ENCODE measurements at regions not wholly inside any gene's neighbourhood (a gene's known extent, or its start where the extent isn't known, plus 50 kb on each side); places are given as distances from the start of the nearest gene placed in this dataset.
"Not testable (repeated sequence)": the region's sequence is repeated elsewhere in the genome, so short reads cannot be mapped to it uniquely, and the experiment has no call there.

DNA sequence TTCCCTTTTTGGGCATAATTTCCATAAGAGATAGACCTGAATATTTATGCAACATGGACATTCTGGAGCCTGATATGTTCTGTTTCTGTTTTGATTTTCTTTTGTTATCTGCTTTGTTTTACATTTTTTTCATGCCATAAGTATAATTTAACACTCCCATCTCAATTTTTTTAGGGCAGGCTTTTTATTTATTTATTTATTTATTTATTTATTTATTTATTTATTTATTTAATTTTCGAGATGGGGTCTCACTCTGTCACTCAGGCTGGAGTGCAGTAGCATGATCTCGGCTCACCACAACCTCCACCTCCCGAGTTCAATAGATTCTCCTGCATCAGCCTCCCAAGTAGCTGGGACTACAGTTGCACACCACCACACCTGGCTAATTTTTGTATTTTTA, 427.6 kb downstream of the ZNF804A start:
- H2AK5ac ChIP-seq (ENCODE audit: low read length); H3K79me2 ChIP-seq (ENCODE audit: control insufficient read depth, insufficient read depth, low read length, poor library complexity); H4K8ac ChIP-seq (ENCODE audit: low read depth, low read length); H3K4me2 ChIP-seq (ENCODE audit: low read length); H3K27ac ChIP-seq (ENCODE audit: low read depth, low read length); H3K23ac ChIP-seq (ENCODE audit: low read length); H4K12ac ChIP-seq (ENCODE audit: low read depth, low read length); H3K4ac ChIP-seq (ENCODE audit: low read depth, low read length); H3K14ac ChIP-seq (ENCODE audit: low read length); H3K36me3 ChIP-seq (ENCODE audit: control insufficient read depth in 1 of 2, insufficient read depth in 2 of 2, low read length in 2 of 2); H3K18ac ChIP-seq (ENCODE audit: low read length); H4K91ac ChIP-seq (ENCODE audit: low read depth, low read length); H3K9ac ChIP-seq (ENCODE audit: low read length); H2BK12ac ChIP-seq (ENCODE audit: low read length); H3K9me3 ChIP-seq (ENCODE audit: insufficient read depth, low read depth, low read length); H2BK5ac ChIP-seq (ENCODE audit: low read depth, low read length, poor library complexity); H2BK120ac ChIP-seq (ENCODE audit: insufficient read depth, low read length, poor library complexity); H3K4me3 ChIP-seq (ENCODE audit: low read depth, low read length); H2AFZ ChIP-seq (ENCODE audit: insufficient read depth, low read length, poor library complexity); H3K27me3 ChIP-seq (ENCODE audit: insufficient read depth, low read length); H3K4me1 ChIP-seq (ENCODE audit: control insufficient read depth in 1 of 2, insufficient read depth in 2 of 2, low read length in 2 of 2); H3K79me1 ChIP-seq (ENCODE audit: low read length); DNase-seq: not testable (repeated sequence)
- no CpG with 5 or more reads among the region's 3 CpGs for WGBS (ENCODE audit: extremely low coverage, insufficient coverage, insufficient read length)

DNA sequence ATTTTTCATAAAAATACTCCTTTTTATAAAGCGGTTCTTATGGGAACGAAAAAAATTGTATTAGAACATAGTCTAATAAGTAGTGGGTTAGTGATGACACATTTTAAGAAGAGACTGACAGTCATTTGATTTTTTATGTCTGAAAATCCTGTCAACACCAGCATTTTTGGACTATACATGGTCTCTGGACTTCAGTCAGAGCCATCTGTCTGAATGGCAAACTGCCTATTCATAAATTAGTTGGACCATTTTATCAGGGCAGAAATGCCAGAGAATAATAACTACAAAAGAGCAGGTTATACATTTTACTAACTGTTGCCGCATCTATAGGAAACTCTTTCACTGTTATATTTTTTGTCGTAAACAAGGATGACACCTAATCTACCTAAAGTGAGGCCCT, 437.6 kb downstream of the ZNF804A start:
- no peak overlapping the region for H3K9ac ChIP-seq (ENCODE audit: low read length)
- H3K79me1 ChIP-seq (ENCODE audit: low read length) = no peaks in the 10 kb centered on the region
- no peak overlapping the region for H4K91ac ChIP-seq (ENCODE audit: low read depth, low read length)
- no peak overlapping the region for H2BK120ac ChIP-seq (ENCODE audit: insufficient read depth, low read length, poor library complexity)
- H3K4me2 ChIP-seq (ENCODE audit: low read length) = no peak overlapping the region
- DNase-seq = no peak
- no peaks in the 10 kb centered on the region for H3K27me3 ChIP-seq (ENCODE audit: insufficient read depth, low read length)
- no peak overlapping the region for H3K4me3 ChIP-seq (ENCODE audit: low read depth, low read length)
- H3K4me1 ChIP-seq (ENCODE audit: control insufficient read depth in 1 of 2, insufficient read depth in 2 of 2, low read length in 2 of 2) = no peaks in the 10 kb centered on the region
- H2BK12ac ChIP-seq (ENCODE audit: low read length) = no peak overlapping the region
- no peak overlapping the region for H2AFZ ChIP-seq (ENCODE audit: insufficient read depth, low read length, poor library complexity)
- no peak overlapping the region for H3K4ac ChIP-seq (ENCODE audit: low read depth, low read length)
- no peaks in the 10 kb centered on the region for H3K36me3 ChIP-seq (ENCODE audit: control insufficient read depth in 1 of 2, insufficient read depth in 2 of 2, low read length in 2 of 2)
- H3K18ac ChIP-seq (ENCODE audit: low read length) = no peak overlapping the region
- H2AK5ac ChIP-seq (ENCODE audit: low read length) = no peak overlapping the region
- no peak overlapping the region for H3K14ac ChIP-seq (ENCODE audit: low read length)
- no peak overlapping the region for H4K12ac ChIP-seq (ENCODE audit: low read depth, low read length)
- H2BK5ac ChIP-seq (ENCODE audit: low read depth, low read length, poor library complexity) = no peak overlapping the region
- H3K79me2 ChIP-seq (ENCODE audit: control insufficient read depth, insufficient read depth, low read length, poor library complexity) = no peaks in the 10 kb centered on the region
- H4K8ac ChIP-seq (ENCODE audit: low read depth, low read length) = no peak overlapping the region
- H3K23ac ChIP-seq (ENCODE audit: low read length) = no peak overlapping the region
- no peak overlapping the region for H3K27ac ChIP-seq (ENCODE audit: low read depth, low read length)
- no peaks in the 10 kb centered on the region for H3K9me3 ChIP-seq (ENCODE audit: insufficient read depth, low read depth, low read length)
- WGBS (ENCODE audit: extremely low coverage, insufficient coverage, insufficient read length) = no CpG with 5 or more reads among the region's 4 CpGs

DNA sequence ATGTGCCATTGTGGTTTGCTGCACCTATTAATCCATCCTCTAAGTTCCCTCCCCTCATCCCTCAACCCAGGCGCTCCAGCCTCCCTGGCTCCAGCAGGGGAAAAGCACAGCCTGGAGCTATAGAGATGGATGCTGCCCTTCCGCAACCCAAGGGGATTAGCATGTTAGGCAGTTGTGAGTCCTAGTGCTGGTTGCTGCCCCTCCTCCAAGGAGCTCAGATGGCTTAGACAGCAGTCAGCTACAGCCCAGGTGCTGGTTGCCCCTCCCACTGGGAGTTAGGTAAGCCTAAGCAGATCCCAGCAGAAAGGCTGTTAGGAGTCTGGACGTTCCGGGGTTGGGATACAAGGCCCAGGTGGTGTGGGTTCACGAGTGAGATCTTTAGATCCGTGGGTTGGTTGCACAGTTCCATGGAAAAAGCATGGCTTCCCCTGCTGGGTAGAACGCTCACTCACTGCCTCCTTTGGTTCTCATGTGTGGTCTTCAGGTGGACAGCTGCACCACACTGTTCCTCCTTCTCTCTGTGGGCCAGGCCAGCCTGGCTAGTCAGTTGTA, 446.1 kb downstream of the ZNF804A start:
- Histone ChIP-seq H4K8ac (ENCODE audit: low read depth, low read length) (no peak overlapping the region), H2BK12ac (ENCODE audit: low read length) (no peak overlapping the region), H2BK120ac (ENCODE audit: insufficient read depth, low read length, poor library complexity) (no peak overlapping the region), H3K14ac (ENCODE audit: low read length) (no peak overlapping the region), H4K12ac (ENCODE audit: low read depth, low read length) (no peak overlapping the region), H3K27me3 (ENCODE audit: insufficient read depth, low read length) (no peaks in the 10 kb centered on the region), H3K9ac (ENCODE audit: low read length) (no peak overlapping the region), H3K27ac (ENCODE audit: low read depth, low read length) (no peak overlapping the region), H3K36me3 (ENCODE audit: control insufficient read depth in 1 of 2, insufficient read depth in 2 of 2, low read length in 2 of 2) (no peaks in the 10 kb centered on the region), H2BK5ac (ENCODE audit: low read depth, low read length, poor library complexity) (no peak overlapping the region), H4K91ac (ENCODE audit: low read depth, low read length) (no peak overlapping the region), H3K9me3 (ENCODE audit: insufficient read depth, low read depth, low read length) (peaks cover 2% of the 10 kb centered on the region), H3K79me2 (ENCODE audit: control insufficient read depth, insufficient read depth, low read length, poor library complexity) (no peaks in the 10 kb centered on the region), H3K23ac (ENCODE audit: low read length) (no peak overlapping the region), H3K4me2 (ENCODE audit: low read length) (no peak overlapping the region), H2AFZ (ENCODE audit: insufficient read depth, low read length, poor library complexity) (no peak overlapping the region), H3K4me3 (ENCODE audit: low read depth, low read length) (no peak overlapping the region), H3K18ac (ENCODE audit: low read length) (no peak overlapping the region), H2AK5ac (ENCODE audit: low read length) (no peak overlapping the region), H3K4me1 (ENCODE audit: control insufficient read depth in 1 of 2, insufficient read depth in 2 of 2, low read length in 2 of 2) (no peaks in the 10 kb centered on the region), H3K79me1 (ENCODE audit: low read length) (no peaks in the 10 kb centered on the region), H3K4ac (ENCODE audit: low read depth, low read length) (no peak overlapping the region)
- no peak for DNase-seq
- no CpG with 5 or more reads among the region's 7 CpGs for WGBS (ENCODE audit: extremely low coverage, insufficient coverage, insufficient read length)

DNA sequence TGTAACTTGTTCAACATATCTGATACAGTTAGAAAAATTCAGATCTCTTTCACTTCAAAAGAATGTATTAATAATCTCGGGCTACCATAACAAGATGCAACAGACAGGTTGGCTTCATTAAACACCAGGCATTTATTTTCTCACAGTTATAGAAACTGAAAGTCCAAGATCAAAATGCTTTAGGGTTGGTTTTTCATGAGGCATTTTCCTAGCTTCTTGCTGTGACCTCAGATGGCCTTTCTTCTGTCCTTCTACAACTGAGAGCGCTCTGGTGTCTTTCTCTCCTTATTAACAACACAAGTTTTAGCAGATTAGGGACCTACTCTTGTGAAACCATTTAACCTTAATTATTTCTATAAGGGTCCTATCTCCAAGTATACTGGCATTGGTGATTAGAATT, 452.5 kb downstream of the ZNF804A start:
- no peak for DNase-seq
- Histone ChIP-seq H4K91ac (ENCODE audit: low read depth, low read length) (no peak overlapping the region), H2BK120ac (ENCODE audit: insufficient read depth, low read length, poor library complexity) (no peak overlapping the region), H3K23ac (ENCODE audit: low read length) (no peak overlapping the region), H3K4me3 (ENCODE audit: low read depth, low read length) (no peak overlapping the region), H4K12ac (ENCODE audit: low read depth, low read length) (no peak overlapping the region), H3K4me1 (ENCODE audit: control insufficient read depth in 1 of 2, insufficient read depth in 2 of 2, low read length in 2 of 2) (no peaks in the 10 kb centered on the region), H3K79me1 (ENCODE audit: low read length) (no peaks in the 10 kb centered on the region), H4K8ac (ENCODE audit: low read depth, low read length) (no peak overlapping the region), H3K4ac (ENCODE audit: low read depth, low read length) (no peak overlapping the region), H3K36me3 (ENCODE audit: control insufficient read depth in 1 of 2, insufficient read depth in 2 of 2, low read length in 2 of 2) (no peaks in the 10 kb centered on the region), H2BK12ac (ENCODE audit: low read length) (no peak overlapping the region), H3K9ac (ENCODE audit: low read length) (no peak overlapping the region), H3K79me2 (ENCODE audit: control insufficient read depth, insufficient read depth, low read length, poor library complexity) (no peaks in the 10 kb centered on the region), H3K27ac (ENCODE audit: low read depth, low read length) (no peak overlapping the region), H3K14ac (ENCODE audit: low read length) (no peak overlapping the region), H3K4me2 (ENCODE audit: low read length) (no peak overlapping the region), H3K9me3 (ENCODE audit: insufficient read depth, low read depth, low read length) (no peaks in the 10 kb centered on the region), H2AK5ac (ENCODE audit: low read length) (no peak overlapping the region), H2AFZ (ENCODE audit: insufficient read depth, low read length, poor library complexity) (no peak overlapping the region), H3K27me3 (ENCODE audit: insufficient read depth, low read length) (no peaks in the 10 kb centered on the region), H3K18ac (ENCODE audit: low read length) (no peak overlapping the region), H2BK5ac (ENCODE audit: low read depth, low read length, poor library complexity) (no peak overlapping the region)
- no CpG with 5 or more reads among the region's 2 CpGs for WGBS (ENCODE audit: extremely low coverage, insufficient coverage, insufficient read length)

Data from trophoblast cell (in vitro differentiated cells and primary cell).